ENCODE measurements at regions not wholly inside any gene's neighbourhood (a gene's known extent, or its start where the extent isn't known, plus 50 kb on each side); places are given as distances from the start of the nearest gene placed in this dataset.

DNA sequence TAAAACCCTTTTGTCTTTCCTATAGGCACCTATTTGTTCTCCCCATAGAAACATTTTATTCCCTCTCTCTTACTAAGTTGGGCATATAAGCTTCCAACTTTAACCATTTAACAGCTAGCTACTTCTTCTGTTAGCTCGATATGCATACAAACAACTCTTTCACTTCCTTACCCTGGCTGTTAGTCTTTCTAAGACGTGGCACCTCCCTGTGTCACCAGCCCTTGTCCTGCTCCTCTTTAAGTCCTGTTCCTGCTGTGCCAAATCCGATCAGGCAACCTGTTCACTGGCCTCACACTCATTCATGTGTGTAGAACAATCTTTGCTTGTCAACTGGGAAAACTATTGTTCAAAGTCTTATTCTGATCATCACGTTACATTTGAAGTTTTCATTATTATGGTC, 1376.1 kb upstream of the TENM4 start:
- no peak overlapping the region for H3K9ac ChIP-seq (replicated peaks; ENCODE audit: extremely low read depth, insufficient read depth, low read length)
- no peaks in the 10 kb centered on the region for H3K36me3 ChIP-seq (ENCODE audit: control insufficient read depth in 2 of 2, extremely low read depth in 1 of 2, insufficient read depth in 2 of 2, low read length in 2 of 2)
- no TSS peak for BruUV-seq (replicated peaks)
- peak; percentile 6 for DNase-seq (ENCODE audit: low read depth, low spot score)
- H3K4me2 ChIP-seq (ENCODE audit: insufficient read depth, low read length), result no peak overlapping the region
- no peaks in the 10 kb centered on the region for H3K9me1 ChIP-seq (replicated peaks; ENCODE audit: control insufficient read depth, extremely low read depth, insufficient read depth, low read length)
- peaks cover 25% of the 10 kb centered on the region for H3K4me1 ChIP-seq (ENCODE audit: control insufficient read depth, extremely low read depth, insufficient read depth, low read length)
- intact Hi-C loops (cut with micrococcal nuclease), result no loop called here
- H2AFZ ChIP-seq (ENCODE audit: low read depth, low read length), result peak overlapping the region; percentile 95
- dilution Hi-C loops (cut with MboI; ENCODE audit: extremely low pct_ligation_motif_present, low sequenced_read_pairs), result no loop called here
- no peaks in the 10 kb centered on the region for H3K9me3 ChIP-seq (replicated peaks; ENCODE audit: control insufficient read depth, insufficient read depth, low read length)
- no peak overlapping the region for H3K4me3 ChIP-seq (replicated peaks in 1 of 3; ENCODE audit: insufficient read depth in 1 of 3, low read depth in 1 of 3, low read length in 3 of 3)
- ChIA-PET CTCF (interaction anchor here (1.0 kb wide), 1 partner anchor 31 kb away, joined by 3 read pairs; no protein-coding TSS in a partner anchor), POLR2A (interaction anchor here (0.7 kb wide), 1 partner anchor 575 kb away, joined by 3 read pairs; no protein-coding TSS in a partner anchor)
- no peaks in the 10 kb centered on the region for H3K79me2 ChIP-seq (ENCODE audit: control insufficient read depth, insufficient read depth, low read length)
- TF ChIP-seq MYC (IDR thresholded peaks at IDR 0.05; ENCODE audit: low read depth, low read length) (no peak), MAX (IDR thresholded peaks at IDR 0.05; ENCODE audit: insufficient read depth, insufficient read length) (no peak), EZH2 (IDR thresholded peaks at IDR 0.05; ENCODE audit: borderline replicate concordance, low read depth, low read length, severe bottlenecking) (no peak), FOS (IDR thresholded peaks at IDR 0.05; ENCODE audit: borderline replicate concordance, insufficient read depth, low read length) (no peak), GATA2 (IDR thresholded peaks at IDR 0.05; ENCODE audit: insufficient read depth, insufficient read length, low read depth, low read length) (no peak), JUN (IDR thresholded peaks at IDR 0.05; ENCODE audit: borderline replicate concordance, insufficient read depth, insufficient read length, low read depth) (no peak), POLR2AphosphoS5 (IDR thresholded peaks at IDR 0.05; ENCODE audit: insufficient read depth, low read depth, low read length) (no peak), POLR2A (IDR thresholded peaks at IDR 0.05; ENCODE audit: low read depth, low read length) (no peak)
- TF ChIP-seq, protein P1, sequence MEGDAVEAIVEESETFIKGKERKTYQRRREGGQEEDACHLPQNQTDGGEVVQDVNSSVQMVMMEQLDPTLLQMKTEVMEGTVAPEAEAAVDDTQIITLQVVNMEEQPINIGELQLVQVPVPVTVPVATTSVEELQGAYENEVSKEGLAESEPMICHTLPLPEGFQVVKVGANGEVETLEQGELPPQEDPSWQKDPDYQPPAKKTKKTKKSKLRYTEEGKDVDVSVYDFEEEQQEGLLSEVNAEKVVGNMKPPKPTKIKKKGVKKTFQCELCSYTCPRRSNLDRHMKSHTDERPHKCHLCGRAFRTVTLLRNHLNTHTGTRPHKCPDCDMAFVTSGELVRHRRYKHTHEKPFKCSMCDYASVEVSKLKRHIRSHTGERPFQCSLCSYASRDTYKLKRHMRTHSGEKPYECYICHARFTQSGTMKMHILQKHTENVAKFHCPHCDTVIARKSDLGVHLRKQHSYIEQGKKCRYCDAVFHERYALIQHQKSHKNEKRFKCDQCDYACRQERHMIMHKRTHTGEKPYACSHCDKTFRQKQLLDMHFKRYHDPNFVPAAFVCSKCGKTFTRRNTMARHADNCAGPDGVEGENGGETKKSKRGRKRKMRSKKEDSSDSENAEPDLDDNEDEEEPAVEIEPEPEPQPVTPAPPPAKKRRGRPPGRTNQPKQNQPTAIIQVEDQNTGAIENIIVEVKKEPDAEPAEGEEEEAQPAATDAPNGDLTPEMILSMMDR (IDR thresholded peaks at IDR 0.05; ENCODE audit: extremely low read depth in 1 of 2, insufficient read depth in 1 of 2, low read depth in 1 of 2, low read length in 2 of 2), result no peak
- no peaks in the 10 kb centered on the region for H3K27me3 ChIP-seq (ENCODE audit: control insufficient read depth in 2 of 2, insufficient read depth in 2 of 2, low read length in 2 of 2)
- FAIRE-seq, result no peak
- no peaks in the 10 kb centered on the region for H4K20me1 ChIP-seq (replicated peaks; ENCODE audit: control insufficient read depth, extremely low read depth, insufficient read depth, low read length)
- H3K27ac ChIP-seq (ENCODE audit: insufficient read depth, low read depth, low read length), result peak overlapping the region; percentile 7
